ENCODE measurements at regions not wholly inside any gene's neighbourhood (a gene's known extent, or its start where the extent isn't known, plus 50 kb on each side); places are given as distances from the start of the nearest gene placed in this dataset.

DNA sequence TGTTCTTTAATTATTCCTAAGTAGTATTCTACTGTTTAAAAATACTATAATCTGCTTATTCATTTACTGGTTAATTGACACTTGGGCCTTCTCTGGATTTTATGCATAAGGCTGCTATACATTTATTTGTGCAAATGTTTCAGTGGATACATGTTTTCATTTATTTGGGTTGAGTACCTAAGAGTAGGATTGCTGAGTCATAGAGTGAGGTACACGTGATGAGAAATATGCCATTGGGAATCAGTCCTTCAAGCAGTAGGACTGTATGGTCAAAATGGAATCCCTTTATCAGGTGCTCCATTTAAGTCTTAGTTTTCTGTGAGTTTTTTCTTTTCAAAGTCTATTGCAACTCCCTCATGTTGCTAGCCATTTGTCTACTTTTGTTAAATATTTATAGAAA lies 275.2 kb upstream of the SORL1-AS1 start:
- TF ChIP-seq EZH2 (IDR thresholded peaks at IDR 0.05) (no peak), POLR2AphosphoS5 (IDR thresholded peaks at IDR 0.05; ENCODE audit: borderline replicate concordance, low read depth, low read length) (no peak)

Data from SK-N-MC (cell line).